ENCODE measurements at regions not wholly inside any gene's neighbourhood (a gene's known extent, or its start where the extent isn't known, plus 50 kb on each side); places are given as distances from the start of the nearest gene placed in this dataset.

DNA sequence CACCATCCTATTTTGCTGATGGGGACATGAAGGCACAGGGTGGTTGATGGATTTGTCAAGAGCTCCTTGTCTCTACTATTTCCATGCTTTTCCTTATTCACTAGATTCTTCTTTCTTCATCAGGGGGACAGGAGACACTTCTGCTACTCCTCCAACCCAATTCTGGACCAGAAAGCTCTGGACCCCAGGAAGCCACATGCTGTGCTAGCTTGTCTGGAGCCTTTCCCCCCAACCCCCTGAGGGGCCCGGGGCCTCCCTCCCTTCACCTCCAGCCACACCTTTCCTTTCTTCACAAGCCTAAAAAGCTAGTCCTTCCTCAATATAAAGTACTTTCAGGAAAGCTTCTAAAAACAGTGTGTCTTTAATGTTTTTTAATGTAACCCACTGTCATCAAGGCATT is 75.1 kb upstream of the CAPRIN2 start:
- TF ChIP-seq, protein P1, sequence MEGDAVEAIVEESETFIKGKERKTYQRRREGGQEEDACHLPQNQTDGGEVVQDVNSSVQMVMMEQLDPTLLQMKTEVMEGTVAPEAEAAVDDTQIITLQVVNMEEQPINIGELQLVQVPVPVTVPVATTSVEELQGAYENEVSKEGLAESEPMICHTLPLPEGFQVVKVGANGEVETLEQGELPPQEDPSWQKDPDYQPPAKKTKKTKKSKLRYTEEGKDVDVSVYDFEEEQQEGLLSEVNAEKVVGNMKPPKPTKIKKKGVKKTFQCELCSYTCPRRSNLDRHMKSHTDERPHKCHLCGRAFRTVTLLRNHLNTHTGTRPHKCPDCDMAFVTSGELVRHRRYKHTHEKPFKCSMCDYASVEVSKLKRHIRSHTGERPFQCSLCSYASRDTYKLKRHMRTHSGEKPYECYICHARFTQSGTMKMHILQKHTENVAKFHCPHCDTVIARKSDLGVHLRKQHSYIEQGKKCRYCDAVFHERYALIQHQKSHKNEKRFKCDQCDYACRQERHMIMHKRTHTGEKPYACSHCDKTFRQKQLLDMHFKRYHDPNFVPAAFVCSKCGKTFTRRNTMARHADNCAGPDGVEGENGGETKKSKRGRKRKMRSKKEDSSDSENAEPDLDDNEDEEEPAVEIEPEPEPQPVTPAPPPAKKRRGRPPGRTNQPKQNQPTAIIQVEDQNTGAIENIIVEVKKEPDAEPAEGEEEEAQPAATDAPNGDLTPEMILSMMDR (IDR thresholded peaks at IDR 0.05) = no peak
- TF ChIP-seq EZH2 (IDR thresholded peaks at IDR 0.05; ENCODE audit: borderline replicate concordance, insufficient read depth, low read depth, low read length, poor library complexity, severe bottlenecking) = no peak

All from B cell (primary cell).